Colon (tissue), 2 donors: ENCODE measurements at regions not wholly inside any gene's neighbourhood (a gene's known extent, or its start where the extent isn't known, plus 50 kb on each side); places are given as distances from the start of the nearest gene placed in this dataset.

Experiments used
- FAIRE-seq: peaks from 2 replicates; lab custom pipeline; 2012; peaks lifted over from hg19 to GRCh38; lab: Jason Lieb, UNC
- donor health status: control.
- donor health status: control.

DNA sequence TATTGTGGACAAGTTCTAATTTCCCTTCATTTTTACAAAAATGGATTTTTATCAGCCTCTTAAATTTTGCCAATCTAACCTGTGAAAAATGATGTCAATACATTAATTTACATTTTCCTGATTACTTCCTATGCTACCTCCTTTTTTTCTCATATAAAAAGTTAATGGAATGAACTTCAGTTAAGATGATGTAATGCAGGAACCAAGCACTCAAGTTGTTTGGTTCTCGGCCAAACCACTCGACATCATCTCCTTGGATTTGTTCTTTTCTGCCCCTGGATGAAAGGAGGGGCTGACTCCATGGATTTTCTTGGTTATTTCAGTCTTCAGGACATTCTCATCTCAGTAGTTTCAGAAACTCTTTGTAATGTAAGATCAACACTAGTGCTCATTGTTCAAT is 253.1 kb upstream of the NXPH2 start:
- FAIRE-seq, result no peak

DNA sequence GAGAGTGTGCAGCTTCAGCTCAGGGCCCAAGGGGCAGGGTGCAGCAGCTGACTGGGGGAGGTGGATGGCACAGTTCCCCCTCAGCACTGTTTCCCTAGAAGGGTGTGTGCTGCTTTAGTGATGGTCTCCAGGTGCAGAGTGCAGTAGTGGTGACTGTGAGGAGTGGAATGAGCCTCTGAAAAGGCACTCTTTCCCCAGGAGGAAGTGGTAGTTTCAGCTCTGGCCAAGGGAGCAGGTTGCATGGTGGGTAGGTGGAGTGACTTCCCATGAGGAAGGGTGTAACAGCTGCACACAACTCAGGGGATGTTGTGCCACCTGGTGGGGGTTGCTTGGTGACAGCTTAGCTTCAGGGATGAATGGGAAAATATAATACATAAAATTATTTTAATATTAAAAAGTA is 251.5 kb upstream of the NXPH2 start:
- no peak for FAIRE-seq

GRCh38 chr2:139020287-139020686 is 240.1 kb upstream of the NXPH2 start:
- FAIRE-seq, result no peak

DNA sequence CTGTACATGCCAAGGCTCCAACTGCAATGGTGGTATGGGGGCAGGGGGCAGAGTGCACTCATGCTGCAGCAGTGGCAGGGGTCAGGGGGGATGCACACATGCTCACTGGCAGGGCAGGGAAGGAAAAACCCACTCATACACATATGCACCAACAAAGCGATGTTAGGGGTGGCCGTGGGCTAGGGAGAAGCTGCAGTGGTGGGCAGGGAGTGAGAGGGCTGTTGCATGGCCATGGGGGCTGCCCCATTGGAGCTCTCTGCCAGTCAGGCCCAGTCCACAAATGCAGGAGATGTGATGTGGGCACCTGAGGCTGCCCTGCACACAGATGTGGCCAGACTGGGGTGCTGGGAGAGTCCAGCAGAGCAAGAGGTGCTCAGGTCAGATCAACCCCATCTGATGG is 238.1 kb upstream of the NXPH2 start:
- FAIRE-seq, result no peak

DNA sequence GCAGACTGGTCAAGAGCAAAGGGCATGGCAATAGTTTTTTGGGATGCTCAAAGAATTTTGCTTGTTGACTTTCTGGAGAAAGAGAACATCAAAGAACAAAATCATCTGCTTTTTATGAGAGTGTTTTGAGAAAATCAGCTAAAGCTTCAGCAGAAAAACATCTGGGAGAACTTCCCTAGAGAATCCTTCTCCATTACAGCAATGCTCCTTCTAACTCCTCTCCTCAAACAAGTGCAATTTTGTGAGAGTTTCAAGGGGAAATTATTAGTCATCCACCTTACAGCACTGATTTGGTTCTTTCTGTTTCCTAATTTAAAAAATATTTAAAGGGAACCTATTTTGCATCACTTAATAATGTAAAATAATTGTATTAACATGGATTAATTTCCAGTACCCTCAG is 226.9 kb upstream of the NXPH2 start:
- no peak for FAIRE-seq

DNA sequence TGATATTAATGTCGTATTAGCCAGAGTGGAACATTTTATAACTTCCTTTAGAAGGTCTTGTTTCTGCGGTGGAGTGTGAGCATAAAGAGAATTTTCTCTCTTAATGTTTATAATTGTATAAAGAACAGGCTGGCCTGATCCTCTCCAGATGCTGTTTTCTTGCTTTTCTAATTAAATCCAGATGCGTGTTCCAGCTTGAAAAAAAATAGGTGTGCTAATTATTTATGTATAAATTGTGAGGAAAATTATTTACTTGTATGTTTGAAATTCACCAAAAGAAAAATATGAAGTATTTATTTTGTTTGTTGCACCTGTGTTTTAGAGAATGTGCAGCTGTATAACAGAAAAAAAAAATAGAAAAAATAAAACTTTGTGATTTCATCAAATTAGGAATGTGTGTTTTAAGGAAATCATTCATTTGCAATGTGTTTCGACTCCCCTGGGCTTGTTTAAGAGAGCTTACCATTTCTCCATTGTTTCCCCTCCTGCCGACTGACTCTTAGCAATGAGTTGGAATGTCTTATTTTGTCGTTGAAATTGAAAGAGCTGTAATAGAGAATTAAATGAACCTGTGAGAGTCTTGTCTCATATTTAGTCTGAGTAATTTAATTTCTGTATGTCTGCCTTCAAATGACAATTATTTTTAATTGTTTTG is 220.1 kb upstream of the NXPH2 start:
- FAIRE-seq, result no peak

DNA sequence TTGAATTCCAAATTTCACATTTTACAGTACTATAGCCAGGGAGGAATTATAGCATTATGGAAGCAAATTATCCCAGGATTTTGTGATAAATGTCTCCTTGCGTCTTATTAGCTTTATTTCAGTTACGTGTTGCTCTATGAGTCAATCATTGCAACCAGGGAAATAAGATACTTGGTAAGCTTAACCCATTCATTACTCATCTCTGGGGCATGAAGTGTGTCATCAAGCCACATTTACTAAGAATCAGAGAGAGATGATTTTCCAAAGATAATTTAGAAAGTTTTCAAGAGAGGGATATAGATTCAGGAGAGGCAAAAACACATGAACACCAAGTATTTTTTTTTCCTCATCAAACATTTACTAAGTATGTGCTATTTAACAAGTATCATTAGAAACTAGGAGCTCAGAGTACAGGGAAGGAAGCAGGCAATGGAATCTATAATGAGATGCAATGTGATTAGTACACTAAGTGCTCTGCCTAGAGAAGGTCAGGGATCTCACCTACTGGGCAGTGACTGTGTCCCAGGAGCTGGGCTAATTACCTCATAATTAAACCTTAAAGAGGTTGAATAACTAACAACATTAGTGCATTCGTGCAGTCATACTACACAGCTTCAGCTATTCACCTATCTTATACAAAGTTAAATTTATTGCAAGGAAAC is 217.8 kb upstream of the NXPH2 start:
- FAIRE-seq, result no peak

- no peak for FAIRE-seq
These were observed 217.2 kb upstream of the NXPH2 start for GRCh38 chr2:138997346-138997745.

DNA sequence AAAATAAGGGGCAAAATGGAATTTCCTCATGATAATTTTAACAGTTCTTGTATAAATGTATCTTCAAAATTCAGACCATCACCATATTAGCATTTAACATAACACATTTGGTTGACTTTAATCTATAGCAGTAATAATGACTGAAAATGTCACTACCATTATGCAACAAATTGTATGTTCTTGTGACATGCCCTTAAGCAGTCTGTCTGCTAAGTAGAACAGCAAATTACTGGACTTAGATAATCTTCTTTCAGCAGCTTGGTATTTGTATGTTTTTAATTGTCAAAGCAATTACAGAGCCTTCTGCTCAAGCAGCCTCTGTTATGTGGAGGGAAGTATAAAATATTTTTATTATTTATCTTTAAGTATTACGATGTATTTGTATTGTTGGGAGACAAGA is 214.3 kb upstream of the NXPH2 start:
- FAIRE-seq, result no peak

- FAIRE-seq, result no peak
These were observed 205.7 kb upstream of the NXPH2 start for GRCh38 chr2:138985881-138986280.

- FAIRE-seq, result no peak
These were observed 199.1 kb upstream of the NXPH2 start for GRCh38 chr2:138979131-138979785.

DNA sequence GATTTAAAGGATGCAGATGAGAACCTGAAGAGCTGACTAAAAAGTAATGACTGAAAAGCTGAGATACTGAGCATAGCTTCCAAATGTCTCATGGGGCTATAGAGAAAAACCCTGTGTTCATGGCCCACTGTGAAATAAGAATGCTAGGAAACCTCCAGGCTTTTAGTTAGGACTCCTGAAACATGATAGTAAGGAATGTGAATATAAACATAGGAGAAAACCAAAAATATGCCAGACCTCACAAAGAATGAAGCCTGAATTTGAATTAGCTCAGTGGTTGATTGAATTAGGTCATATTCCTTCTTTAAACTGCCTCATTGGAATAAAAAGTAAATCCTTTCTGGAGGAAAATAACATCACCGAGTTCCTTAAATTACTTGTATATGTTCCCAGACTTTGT is 194.5 kb upstream of the NXPH2 start:
- no peak for FAIRE-seq

DNA sequence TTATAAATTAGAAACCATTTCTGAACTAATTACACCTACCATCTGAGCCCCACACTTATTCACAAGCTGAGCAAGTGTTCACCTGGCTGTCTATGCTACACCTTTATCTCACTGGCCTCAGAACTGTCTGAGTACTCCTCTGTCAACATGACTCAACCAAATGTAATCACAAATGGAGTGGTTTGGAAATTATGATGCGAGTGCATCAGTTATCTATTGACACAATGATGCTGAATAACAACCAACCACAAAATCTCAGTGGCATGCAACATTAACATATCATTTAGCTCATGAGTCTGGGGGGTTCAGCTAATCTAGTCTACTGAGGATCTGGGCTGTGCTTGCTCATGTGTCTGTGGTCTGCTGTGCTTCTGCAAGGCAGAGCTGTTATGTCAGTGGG is 184.2 kb upstream of the NXPH2 start:
- no peak for FAIRE-seq

DNA sequence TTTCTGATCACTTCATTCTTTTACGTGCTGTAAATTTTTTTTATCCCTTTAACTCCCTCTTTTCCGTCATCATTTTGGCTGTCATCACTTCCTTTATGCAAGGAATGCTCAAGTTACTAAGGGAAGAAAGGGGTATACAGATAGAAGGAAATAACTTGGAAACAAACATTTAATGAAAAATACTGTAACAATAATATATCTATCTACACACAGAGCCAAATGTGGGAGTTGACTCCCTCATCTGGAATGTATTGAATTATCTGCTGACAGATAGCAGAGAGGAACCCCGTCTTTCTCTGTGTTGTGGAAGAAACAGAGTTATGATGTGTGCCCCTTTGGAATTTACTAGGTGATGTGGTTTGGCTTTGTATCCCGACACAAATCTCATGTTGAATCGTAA is 182.5 kb upstream of the NXPH2 start:
- FAIRE-seq, result no peak

- FAIRE-seq, result no peak
These were observed 180.0 kb upstream of the NXPH2 start for GRCh38 chr2:138960191-138960590.

DNA sequence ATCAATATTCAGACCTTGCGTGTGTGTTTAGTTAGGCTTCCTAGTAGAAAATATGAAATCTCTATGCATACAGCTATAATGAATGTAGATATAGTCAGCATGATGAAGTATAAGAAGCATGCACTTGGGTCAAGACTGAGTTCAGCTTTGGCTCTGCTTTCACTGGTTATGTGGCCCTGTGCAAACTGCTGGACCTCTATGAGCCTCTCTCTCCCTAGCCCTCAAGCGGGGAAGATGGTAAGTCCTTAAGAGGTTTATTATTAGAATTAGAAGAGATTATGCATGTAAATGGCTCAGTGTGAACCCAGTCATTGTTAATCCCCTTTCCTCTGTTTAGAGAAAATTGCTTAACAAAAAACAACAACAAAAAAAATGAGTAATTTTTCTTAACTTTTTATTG is 178.8 kb upstream of the NXPH2 start:
- FAIRE-seq, result no peak

GRCh38 chr2:138956116-138956515 is 175.9 kb upstream of the NXPH2 start:
- no peak for FAIRE-seq

DNA sequence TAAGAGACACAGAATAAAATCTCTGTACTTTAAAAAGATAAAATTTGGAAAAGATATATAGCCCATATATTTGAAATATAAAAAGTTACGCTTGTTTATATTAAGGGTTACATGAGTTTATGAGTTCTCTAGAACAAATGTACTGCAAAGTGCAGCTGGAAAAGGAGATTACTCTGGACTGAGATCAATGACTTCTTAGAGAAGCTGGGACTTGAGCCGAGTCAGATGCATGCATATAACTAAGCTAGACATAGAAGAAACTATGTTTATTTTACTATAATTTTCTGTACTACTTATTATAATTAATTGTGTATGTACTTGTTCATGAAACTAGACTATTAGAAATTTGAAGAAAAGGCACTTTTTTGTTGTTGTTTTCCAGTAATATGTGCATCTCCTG is 170.3 kb upstream of the NXPH2 start:
- no peak for FAIRE-seq

DNA sequence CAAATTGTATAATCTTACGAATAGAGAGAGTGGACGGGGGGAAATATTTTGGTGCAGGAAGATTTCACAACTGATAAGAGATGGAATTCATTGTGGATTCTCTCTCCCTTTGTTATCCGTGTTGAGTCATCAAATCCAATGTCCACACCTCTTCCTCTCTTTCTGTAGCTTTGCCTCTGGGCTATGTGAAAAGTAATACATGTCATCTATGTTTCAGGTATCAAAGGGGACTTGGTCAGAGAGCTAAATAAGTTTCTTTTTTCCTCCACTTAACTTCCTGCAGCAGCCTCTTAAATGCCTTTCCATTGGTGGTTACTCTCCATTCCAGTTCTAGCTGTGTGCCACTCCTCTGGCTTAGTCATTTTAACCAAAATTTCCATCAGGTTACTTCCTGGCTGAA is 169.3 kb upstream of the NXPH2 start:
- no peak for FAIRE-seq

GRCh38 chr2:138948070-138948539 is 167.9 kb upstream of the NXPH2 start:
- FAIRE-seq, result no peak

- no peak for FAIRE-seq
These were observed 163.3 kb upstream of the NXPH2 start for GRCh38 chr2:138943470-138943869.

GRCh38 chr2:138942466-138942865 is 162.3 kb upstream of the NXPH2 start:
- no peak for FAIRE-seq
